Gastroesophageal sphincter (tissue), 4 donors: ENCODE measurements at regions not wholly inside any gene's neighbourhood (a gene's known extent, or its start where the extent isn't known, plus 50 kb on each side); places are given as distances from the start of the nearest gene placed in this dataset.

Source experiments
- ATAC-seq: fragments of 150-250 bp; one replicate; pipeline ENCODE4 v1.9.1; 2016; ENCODE audit warnings: mild to moderate bottlenecking, moderate library complexity
- H3K27ac ChIP-seq, 4 donors: fragments of 200-600 bp; sonication (generic) in 3 of 4; 1 replicate in 3 of 4; 2 replicates in 1 of 4; pipeline ENCODE4 v1.5.1; 2016 to 2019
- H3K27me3 ChIP-seq: fragments of 200-600 bp; sonication (generic); one replicate; pipeline ENCODE4 v1.5.1; 2019
- H3K36me3 ChIP-seq, 2 donors: fragments of 200-600 bp; sonication (generic); one replicate each; pipeline ENCODE4 v1.5.1; 2019; ENCODE audit warnings: control low read depth in 1 of 2
- H3K4me1 ChIP-seq, 3 donors: fragments of 200-600 bp; sonication (generic); 1 replicate in 2 of 3; 2 replicates in 1 of 3; pipeline ENCODE4 v1.5.1; 2016 to 2019; ENCODE audit warnings: control low read depth in 2 of 3
- H3K4me3 ChIP-seq, 2 donors: fragments of 200-600 bp; sonication (generic); one replicate each; pipeline ENCODE4 v1.5.1; 2019; ENCODE audit warnings: mild to moderate bottlenecking in 1 of 2, moderate library complexity in 1 of 2
- H3K9me3 ChIP-seq, 3 donors: fragments of 200-600 bp; sonication (generic); one replicate each; pipeline ENCODE4 v1.5.1; 2017 to 2019; ENCODE audit warnings: control low read depth in 2 of 3
- CTCF ChIP-seq, 4 experiments: fragments of 200-600 bp in 2 of 4; fragments of 450-650 bp in 2 of 4; sonication (generic) in 1 of 4; IDR thresholded peaks; one replicate each; pipeline ENCODE4 v1.5.1; 2017 to 2019; ENCODE audit warnings: antibody characterized with exemption in 4 of 4, mild to moderate bottlenecking in 2 of 4, moderate library complexity in 2 of 4
- EP300 ChIP-seq: sonication (generic); formaldehyde crosslinking; IDR thresholded peaks from one replicate; pipeline ENCODE4 v1.6.1; 2017; ENCODE audit warnings: antibody characterized with exemption, mild to moderate bottlenecking
- POLR2A ChIP-seq, 2 donors: fragments of 450-650 bp; IDR thresholded peaks; one replicate each; pipeline ENCODE4 v1.6.1; 2017; ENCODE audit warnings: antibody characterized with exemption in 2 of 2, mild to moderate bottlenecking in 2 of 2, moderate library complexity in 1 of 2
- POLR2AphosphoS5 ChIP-seq: sonication (generic); formaldehyde crosslinking; IDR thresholded peaks from one replicate; pipeline ENCODE4 v1.6.1; 2017; ENCODE audit warnings: antibody characterized with exemption
- WGBS, 2 donors: methylation state at CpG; one replicate each; pipeline ENCODE4 v1.1.5; 2018; ENCODE audit warnings: low coverage in 1 of 2; 5-methylcytosine and 5-hydroxymethylcytosine counted together

GRCh38 chr3:194029846-194030245 lies 106.1 kb upstream of the HES1 start:
- no peak for TF ChIP-seq CTCF (IDR thresholded peaks at IDR 0.05)
- TF ChIP-seq POLR2A (IDR thresholded peaks at IDR 0.05), result no peak
- TF ChIP-seq POLR2AphosphoS5, result no peak
- TF ChIP-seq EP300, result no peak
- Histone ChIP-seq H3K4me1 (no peaks in the 10 kb centered on the region), H3K4me3 (no peak overlapping the region), H3K36me3 (no peaks in the 10 kb centered on the region), H3K9me3 (no peaks in the 10 kb centered on the region), H3K27ac (no peak overlapping the region), H3K27me3 (peaks cover 6% of the 10 kb centered on the region)
- ATAC-seq, result no peak

- H3K4me3 ChIP-seq, result no peak overlapping the region
- no peak for ATAC-seq
- no peak for TF ChIP-seq EP300
- TF ChIP-seq POLR2AphosphoS5, result no peak
- TF ChIP-seq POLR2A (IDR thresholded peaks at IDR 0.05), result no peak
- no peak for TF ChIP-seq CTCF (IDR thresholded peaks at IDR 0.05)
- WGBS, 2 donors, result 75 to 100% methylated on average over 1 to 4 of the region's 4 CpGs
- no peaks in the 10 kb centered on the region for H3K9me3 ChIP-seq
- no peaks in the 10 kb centered on the region for H3K36me3 ChIP-seq
- no peak overlapping the region for H3K27ac ChIP-seq
- H3K27me3 ChIP-seq, result peaks cover 6% of the 10 kb centered on the region
- H3K4me1 ChIP-seq, result no peaks in the 10 kb centered on the region
Observed at GRCh38 chr3:194030372-194030771, 105.6 kb upstream of the HES1 start.

- Histone ChIP-seq H3K27ac (no peak overlapping the region), H3K4me3 (no peak overlapping the region), H3K4me1 (no peaks in the 10 kb centered on the region), H3K27me3 (peaks cover 6% of the 10 kb centered on the region), H3K36me3 (no peaks in the 10 kb centered on the region), H3K9me3 (no peaks in the 10 kb centered on the region)
- no peak for ATAC-seq
- WGBS, 2 donors, result 80% methylated on average over 1 of the region's 9 CpGs; no CpG with 5 or more reads in 1 of the 2 donors
- no peak for TF ChIP-seq CTCF (IDR thresholded peaks at IDR 0.05)
- TF ChIP-seq EP300, result no peak
- no peak for TF ChIP-seq POLR2A (IDR thresholded peaks at IDR 0.05)
- no peak for TF ChIP-seq POLR2AphosphoS5
Observed at GRCh38 chr3:194031349-194031748, 104.6 kb upstream of the HES1 start.

- Histone ChIP-seq H3K27me3 (peaks cover 2% of the 10 kb centered on the region), H3K4me3 (no peak overlapping the region), H3K27ac (no peak overlapping the region), H3K36me3 (no peaks in the 10 kb centered on the region), H3K4me1 (no peaks in the 10 kb centered on the region), H3K9me3 (no peaks in the 10 kb centered on the region)
- no peak for TF ChIP-seq POLR2AphosphoS5
- TF ChIP-seq EP300, result no peak
- no peak for TF ChIP-seq CTCF (IDR thresholded peaks at IDR 0.05)
- no peak for TF ChIP-seq POLR2A (IDR thresholded peaks at IDR 0.05)
- WGBS, 2 donors, result 60 to 96% methylated on average over 2 to 8 of the region's 12 CpGs
- no peak for ATAC-seq
Observed at GRCh38 chr3:194031867-194032635, 103.9 kb upstream of the HES1 start.

GRCh38 chr3:194032828-194033435 lies 103.0 kb upstream of the HES1 start:
- Histone ChIP-seq H3K4me3 (no peak overlapping the region), H3K4me1 (no peaks in the 10 kb centered on the region), H3K36me3 (no peaks in the 10 kb centered on the region), H3K9me3 (no peaks in the 10 kb centered on the region), H3K27me3 (no peaks in the 10 kb centered on the region), H3K27ac (no peak overlapping the region)
- 47 to 71% methylated on average over 3 to 4 of the region's 9 CpGs for WGBS, 2 donors
- no peak for TF ChIP-seq POLR2A (IDR thresholded peaks at IDR 0.05)
- TF ChIP-seq POLR2AphosphoS5, result no peak
- no peak for TF ChIP-seq CTCF (IDR thresholded peaks at IDR 0.05)
- no peak for TF ChIP-seq EP300
- ATAC-seq, result no peak
